Keratinocyte (primary cell): ENCODE measurements at regions not wholly inside any gene's neighbourhood (a gene's known extent, or its start where the extent isn't known, plus 50 kb on each side); places are given as distances from the start of the nearest gene placed in this dataset.

Experiments
- DNase-seq: peaks from one replicate; pipeline ENCODE4 v3.0.0-alpha.2; 2011; ENCODE audit warnings: low read depth, missing footprints, low spot score
- FAIRE-seq: peaks from 2 replicates; lab custom pipeline; 2011; peaks lifted over from hg19 to GRCh38; lab: Jason Lieb, UNC
- H2AFZ ChIP-seq: 2 replicates; pipeline ENCODE4 v1.6.0; 2012; ENCODE audit warnings: low read length, control low read depth, inconsistent platforms; ENCODE audit not compliant: control insufficient read depth
- H3K27ac ChIP-seq: 2 replicates; pipeline ENCODE4 v1.5.1; 2011; ENCODE audit warnings: low read length; ENCODE audit not compliant: control insufficient read depth, insufficient read depth
- H3K27me3 ChIP-seq: 3 replicates; pipeline ENCODE4 v1.6.0; 2011; ENCODE audit warnings: low read length; ENCODE audit not compliant: control insufficient read depth, insufficient read depth; ENCODE audit errors: extremely low read depth
- H3K36me3 ChIP-seq, 2 experiments: 2 replicates in 1 of 2; 3 replicates in 1 of 2; pipeline ENCODE4 v1.5.1; 2011; ENCODE audit warnings: low read length in 2 of 2, mild to moderate bottlenecking in 1 of 2; ENCODE audit not compliant: control insufficient read depth in 2 of 2, insufficient read depth in 2 of 2; ENCODE audit errors: extremely low read depth in 1 of 2
- H3K4me1 ChIP-seq: 3 replicates; pipeline ENCODE4 v1.5.1; 2011; ENCODE audit warnings: low read length; ENCODE audit not compliant: control insufficient read depth, insufficient read depth; ENCODE audit errors: extremely low read depth
- H3K4me2 ChIP-seq: 3 replicates; pipeline ENCODE4 v1.6.0; 2011; ENCODE audit warnings: low read depth, low read length; ENCODE audit not compliant: control insufficient read depth, insufficient read depth; ENCODE audit errors: extremely low read depth
- H3K4me3 ChIP-seq, 3 experiments: fragments of 200-600 bp in 1 of 3; sonication (generic) in 1 of 3; 2 replicates in 2 of 3; 3 replicates in 1 of 3; pipeline ENCODE4 v1.5.1; 2011 to 2016; ENCODE audit warnings: low read length in 3 of 3, mild to moderate bottlenecking in 3 of 3, control low read depth in 2 of 3, inconsistent platforms in 1 of 3, low read depth in 1 of 3, mixed read lengths in 1 of 3, mixed run types in 1 of 3, moderate library complexity in 1 of 3; ENCODE audit not compliant: control insufficient read depth in 2 of 3, insufficient read depth in 2 of 3; ENCODE audit errors: extremely low read depth in 1 of 3
- H3K79me2 ChIP-seq: 2 replicates; pipeline ENCODE4 v1.6.0; 2012; ENCODE audit warnings: low read length; ENCODE audit not compliant: control insufficient read depth, insufficient read depth
- H3K9ac ChIP-seq: 3 replicates; pipeline ENCODE4 v1.6.0; 2011; ENCODE audit warnings: low read length; ENCODE audit not compliant: control insufficient read depth, insufficient read depth; ENCODE audit errors: extremely low read depth
- H3K9me1 ChIP-seq: 3 replicates; pipeline ENCODE4 v1.6.0; 2011; ENCODE audit warnings: low read length; ENCODE audit not compliant: control insufficient read depth, insufficient read depth; ENCODE audit errors: extremely low read depth
- H3K9me3 ChIP-seq: 2 replicates; pipeline ENCODE4 v1.5.1; 2012; ENCODE audit warnings: low read depth, low read length; ENCODE audit not compliant: control insufficient read depth
- H4K20me1 ChIP-seq: 3 replicates; pipeline ENCODE4 v1.6.0; 2011; ENCODE audit warnings: low read length; ENCODE audit not compliant: control insufficient read depth, insufficient read depth; ENCODE audit errors: extremely low read depth
- EZH2 ChIP-seq: IDR thresholded peaks from one replicate; pipeline ENCODE4 v1.6.1; 2012; ENCODE audit warnings: inconsistent platforms, mild to moderate bottlenecking, low read length, moderate library complexity
- dilution Hi-C: fragments of 300-500 bp; cut with MboI; formaldehyde crosslinking; loops from one replicate; pipeline ENCODE4 v1.7.0; 2020; ENCODE audit warnings: low sequenced_read_pairs; ENCODE audit not compliant: extremely low pct_ligation_motif_present
- TF ChIP-seq, protein P1 (sequence below), 3 experiments: IDR thresholded peaks in 1 of 3; conservative IDR thresholded peaks in 1 of 3; optimal IDR thresholded peaks in 1 of 3; 2 replicates in 2 of 3; 3 replicates in 1 of 3; pipeline versions ENCODE3 to v1.5.1; 2011; ENCODE audit warnings: low read length in 3 of 3, mild to moderate bottlenecking in 3 of 3, moderate library complexity in 2 of 3, control low read depth in 1 of 3, inconsistent platforms in 1 of 3; ENCODE audit not compliant: insufficient read depth in 2 of 3; ENCODE audit errors: extremely low read depth in 1 of 3

DNA sequence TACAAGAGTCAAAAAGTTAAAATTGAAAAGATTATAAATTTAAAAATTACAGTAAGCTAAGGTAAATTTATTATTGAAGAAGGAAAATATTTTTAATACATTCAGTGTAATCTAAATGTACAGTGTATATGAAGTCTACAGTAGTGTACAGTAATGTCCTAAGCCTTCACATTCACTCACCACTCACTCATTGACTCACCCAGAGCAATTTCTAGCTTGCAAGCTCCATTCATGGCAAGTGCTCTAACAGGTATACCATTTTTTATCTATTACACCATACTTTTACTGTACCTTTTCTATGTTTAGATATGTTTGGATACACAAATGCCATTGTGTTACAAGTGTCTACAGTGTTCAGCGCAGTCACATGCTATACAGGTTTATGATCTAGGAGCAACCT, 389.7 kb downstream of the RASEF start:
- Histone ChIP-seq H2AFZ (no peak overlapping the region), H4K20me1 (no peaks in the 10 kb centered on the region), H3K9ac (no peak overlapping the region), H3K9me1 (no peaks in the 10 kb centered on the region), H3K27me3 (no peaks in the 10 kb centered on the region), H3K4me2 (no peak overlapping the region), H3K9me3 (no peaks in the 10 kb centered on the region), H3K79me2 (no peaks in the 10 kb centered on the region), H3K4me1 (no peaks in the 10 kb centered on the region), H3K4me3 (no peak overlapping the region), H3K36me3 (no peaks in the 10 kb centered on the region), H3K27ac (no peak overlapping the region)
- no peak for FAIRE-seq
- TF ChIP-seq, protein P1, sequence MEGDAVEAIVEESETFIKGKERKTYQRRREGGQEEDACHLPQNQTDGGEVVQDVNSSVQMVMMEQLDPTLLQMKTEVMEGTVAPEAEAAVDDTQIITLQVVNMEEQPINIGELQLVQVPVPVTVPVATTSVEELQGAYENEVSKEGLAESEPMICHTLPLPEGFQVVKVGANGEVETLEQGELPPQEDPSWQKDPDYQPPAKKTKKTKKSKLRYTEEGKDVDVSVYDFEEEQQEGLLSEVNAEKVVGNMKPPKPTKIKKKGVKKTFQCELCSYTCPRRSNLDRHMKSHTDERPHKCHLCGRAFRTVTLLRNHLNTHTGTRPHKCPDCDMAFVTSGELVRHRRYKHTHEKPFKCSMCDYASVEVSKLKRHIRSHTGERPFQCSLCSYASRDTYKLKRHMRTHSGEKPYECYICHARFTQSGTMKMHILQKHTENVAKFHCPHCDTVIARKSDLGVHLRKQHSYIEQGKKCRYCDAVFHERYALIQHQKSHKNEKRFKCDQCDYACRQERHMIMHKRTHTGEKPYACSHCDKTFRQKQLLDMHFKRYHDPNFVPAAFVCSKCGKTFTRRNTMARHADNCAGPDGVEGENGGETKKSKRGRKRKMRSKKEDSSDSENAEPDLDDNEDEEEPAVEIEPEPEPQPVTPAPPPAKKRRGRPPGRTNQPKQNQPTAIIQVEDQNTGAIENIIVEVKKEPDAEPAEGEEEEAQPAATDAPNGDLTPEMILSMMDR (optimal IDR thresholded peaks at IDR 0.05 in 1 of 3, IDR thresholded peaks at IDR 0.05 in 1 of 3, conservative IDR thresholded peaks at IDR 0.05 in 1 of 3; ENCODE audit: extremely low read depth in 1 of 3, insufficient read depth in 2 of 3, low read length in 3 of 3), result no peak
- no peak for TF ChIP-seq EZH2
- DNase-seq, result no peak
- dilution Hi-C loops, result no loop called here

DNA sequence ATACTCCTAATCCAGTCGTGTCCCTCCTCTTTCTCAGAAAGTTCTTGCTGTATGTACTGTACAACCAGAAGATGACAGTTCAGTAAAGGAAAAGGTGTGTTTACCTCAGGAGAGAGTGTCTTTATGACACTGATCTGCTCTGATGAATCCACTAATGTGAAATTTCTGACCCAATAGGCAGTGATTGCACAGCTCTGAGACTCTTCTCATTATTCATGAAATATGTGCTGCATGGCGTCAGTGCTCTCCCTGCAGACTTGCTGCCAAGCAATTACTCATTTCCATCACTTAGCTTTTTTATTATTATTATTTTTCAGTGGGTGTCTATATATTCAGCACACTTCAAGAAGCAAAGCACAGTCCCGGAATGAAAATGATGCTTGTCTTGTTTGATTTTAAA, 389.0 kb downstream of the RASEF start:
- DNase-seq, result no peak
- H3K9me1 ChIP-seq, result no peaks in the 10 kb centered on the region
- no peak overlapping the region for H3K4me2 ChIP-seq
- dilution Hi-C loops, result no loop called here
- no peaks in the 10 kb centered on the region for H4K20me1 ChIP-seq
- no peaks in the 10 kb centered on the region for H3K4me1 ChIP-seq
- no peaks in the 10 kb centered on the region for H3K27me3 ChIP-seq
- no peak for FAIRE-seq
- H3K79me2 ChIP-seq, result no peaks in the 10 kb centered on the region
- H3K9ac ChIP-seq, result no peak overlapping the region
- no peak overlapping the region for H3K27ac ChIP-seq
- no peak overlapping the region for H3K4me3 ChIP-seq
- no peak overlapping the region for H2AFZ ChIP-seq
- H3K36me3 ChIP-seq, result no peaks in the 10 kb centered on the region
- no peak for TF ChIP-seq EZH2
- TF ChIP-seq, protein P1 (optimal IDR thresholded peaks at IDR 0.05 in 1 of 3, IDR thresholded peaks at IDR 0.05 in 1 of 3, conservative IDR thresholded peaks at IDR 0.05 in 1 of 3; ENCODE audit: extremely low read depth in 1 of 3, insufficient read depth in 2 of 3, low read length in 3 of 3), result no peak
- no peaks in the 10 kb centered on the region for H3K9me3 ChIP-seq
